NCI-H748 (cell line): ENCODE measurements at regions not wholly inside any gene's neighbourhood (a gene's known extent, or its start where the extent isn't known, plus 50 kb on each side); places are given as distances from the start of the nearest gene placed in this dataset.

Source experiments
- DNase-seq: peaks from one replicate; lab custom pipeline; 2025; ENCODE audit not compliant: unreplicated experiment; lab: John Stamatoyannopoulos, UW

DNA sequence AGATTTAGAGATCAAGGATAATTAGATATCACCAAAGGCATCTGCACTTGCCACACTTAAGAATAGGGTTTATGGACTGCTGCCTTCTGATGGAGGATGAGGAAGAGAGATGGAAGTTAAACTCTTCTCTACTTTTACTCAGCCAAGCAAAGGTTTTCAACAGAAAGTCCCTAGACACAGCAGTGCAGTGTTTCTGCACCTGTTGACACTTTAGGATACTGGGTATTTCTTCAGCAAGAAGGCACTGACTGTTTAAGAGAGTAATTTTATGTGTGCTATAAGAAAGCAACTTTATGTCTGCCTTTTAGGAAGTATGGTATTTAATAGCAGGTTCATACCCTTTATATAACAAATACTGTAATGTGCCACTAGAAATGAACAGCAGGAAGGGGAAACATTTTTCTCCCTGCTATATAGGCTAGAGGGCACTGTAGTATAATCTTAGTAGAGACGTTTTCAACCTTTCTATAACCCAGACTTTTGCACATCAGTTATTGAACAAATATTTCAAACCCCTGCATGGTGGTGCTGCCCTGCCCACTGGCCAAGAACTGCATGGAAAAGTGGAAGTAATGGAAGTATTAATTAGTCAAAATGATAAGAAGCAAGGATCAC lies 225.0 kb upstream of the GRIP1 start:
- peak; percentile 7 for DNase-seq

DNA sequence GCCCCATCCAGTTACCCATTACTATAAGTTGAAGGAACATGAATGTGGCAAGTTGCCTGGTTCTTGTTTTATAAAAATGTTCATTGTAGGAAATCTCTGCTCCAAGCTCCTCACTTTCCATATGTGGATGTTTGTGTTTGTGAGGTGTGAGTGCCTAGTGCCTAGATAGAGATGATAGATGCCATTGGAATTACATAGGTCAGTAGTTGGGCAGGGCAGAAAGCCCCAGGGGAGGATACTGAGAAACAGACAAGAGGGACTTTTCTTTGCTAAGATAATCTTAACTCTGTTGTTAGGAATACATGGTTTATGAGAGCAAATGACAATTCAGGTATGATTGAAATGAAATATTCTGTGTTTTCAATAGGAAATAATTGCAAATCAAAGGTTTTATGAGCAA lies 226.3 kb upstream of the GRIP1 start:
- no peak for DNase-seq

DNA sequence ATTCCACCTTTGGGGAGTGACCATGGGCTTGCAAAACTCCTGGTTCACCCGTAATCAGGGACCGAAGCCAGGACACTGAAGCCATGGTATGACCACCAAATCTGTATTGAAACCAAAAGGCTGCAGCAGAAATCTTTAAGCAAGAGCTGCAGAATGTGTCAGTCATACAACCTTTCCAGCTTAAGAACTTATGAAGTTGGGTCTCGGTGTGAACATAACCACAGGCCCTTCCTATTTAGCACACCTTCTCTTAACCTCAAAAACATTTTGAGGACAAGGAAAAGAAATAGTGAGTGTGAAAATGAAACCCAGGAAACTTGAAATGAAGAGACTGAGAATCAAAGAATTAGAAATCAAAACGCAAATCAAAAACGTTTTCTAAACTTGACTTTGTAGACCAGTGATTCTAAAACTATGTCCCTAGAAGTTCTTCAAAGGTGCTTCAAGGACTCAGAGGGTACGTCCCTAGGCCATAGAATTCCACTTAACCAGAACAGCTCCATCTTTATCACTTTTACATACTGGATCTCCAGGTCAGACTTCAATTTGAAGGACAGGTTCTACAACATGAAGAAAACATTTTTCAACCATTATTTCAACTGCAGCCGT lies 231.6 kb upstream of the GRIP1 start:
- no peak for DNase-seq

DNA sequence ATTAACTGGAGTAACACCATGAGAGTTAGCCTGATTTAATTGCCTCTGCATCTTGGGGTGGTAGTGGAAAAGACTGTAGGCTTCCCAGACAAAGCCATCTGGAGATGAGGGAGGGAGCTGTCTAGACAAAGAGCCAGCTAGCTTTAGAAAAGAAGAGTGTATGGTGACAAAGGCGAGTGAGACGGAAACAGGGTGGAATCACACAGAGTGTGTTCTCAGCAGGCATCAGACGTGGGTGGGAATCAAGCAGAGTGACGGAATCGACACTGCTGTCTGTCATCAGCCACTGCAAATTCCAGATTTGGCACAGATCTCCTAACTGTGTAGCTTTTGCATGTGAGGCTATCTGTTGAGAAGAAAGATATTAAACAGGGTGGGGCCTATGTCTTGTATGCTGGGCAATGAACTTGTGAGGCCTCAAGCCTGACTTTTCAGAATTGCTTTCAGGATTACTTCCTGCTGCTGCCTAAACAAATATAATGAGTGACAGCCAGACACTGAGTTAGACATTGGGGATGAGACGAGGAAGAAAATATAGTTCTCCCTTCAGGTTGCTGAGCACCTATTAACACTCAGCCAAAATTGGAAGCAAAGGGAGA lies 236.5 kb upstream of the GRIP1 start:
- no peak for DNase-seq

DNA sequence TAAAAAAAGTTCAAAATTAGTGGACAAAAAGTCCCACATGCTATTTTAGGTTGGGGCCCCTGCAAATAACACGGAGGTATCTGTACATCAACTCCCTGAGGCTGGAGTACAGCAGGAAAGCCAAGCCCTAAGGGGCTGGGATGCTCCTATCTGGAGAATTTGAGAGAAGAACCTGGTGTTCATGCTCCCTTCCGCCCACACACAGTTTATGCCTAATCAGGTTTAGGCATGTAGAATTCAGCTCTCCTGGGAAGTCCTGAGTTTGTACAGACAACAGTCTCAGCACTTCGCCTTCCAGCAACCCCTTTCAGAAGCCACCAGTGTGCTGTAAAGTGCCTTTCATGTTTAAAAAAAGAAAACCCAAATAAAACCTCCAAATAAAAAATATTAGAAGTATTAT lies 237.3 kb upstream of the GRIP1 start:
- DNase-seq = no peak

DNA sequence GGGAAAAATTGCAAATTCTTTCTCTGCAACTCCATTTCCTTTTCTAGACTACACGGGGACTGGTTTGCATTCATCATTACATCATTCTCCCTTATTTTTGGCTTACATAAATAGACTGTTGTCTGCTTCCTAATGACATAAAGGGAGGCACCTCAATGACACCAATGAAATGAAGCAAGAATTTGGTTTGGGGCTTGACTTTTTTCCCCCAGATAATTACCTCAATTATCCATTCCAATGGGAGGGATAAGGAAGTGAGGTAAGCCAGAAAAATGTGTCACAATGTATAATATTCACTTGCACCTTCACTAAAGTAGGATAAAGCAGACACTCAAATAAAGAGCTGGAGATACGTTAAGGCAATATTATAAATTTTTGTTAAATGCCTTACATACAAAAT lies 240.6 kb upstream of the GRIP1 start:
- no peak for DNase-seq

DNA sequence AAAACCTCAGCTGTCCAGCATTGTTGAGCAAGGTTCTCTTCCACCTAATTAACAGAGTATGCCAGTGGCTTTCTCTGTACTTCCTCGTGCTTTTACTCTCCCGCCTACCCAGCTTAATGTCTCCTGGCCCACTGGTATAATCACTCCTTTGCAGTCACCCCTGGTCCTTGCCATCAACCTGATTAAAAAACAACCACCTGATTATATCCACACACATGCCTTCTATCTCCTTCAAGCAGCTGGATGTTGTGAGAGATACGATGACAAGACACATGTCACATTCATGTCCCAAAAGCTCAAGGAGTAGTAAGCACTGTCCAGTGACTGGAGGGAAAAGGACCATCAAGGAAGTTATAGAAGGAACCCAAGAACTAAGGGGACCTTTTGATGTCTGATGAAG lies 241.3 kb upstream of the GRIP1 start:
- no peak for DNase-seq

DNA sequence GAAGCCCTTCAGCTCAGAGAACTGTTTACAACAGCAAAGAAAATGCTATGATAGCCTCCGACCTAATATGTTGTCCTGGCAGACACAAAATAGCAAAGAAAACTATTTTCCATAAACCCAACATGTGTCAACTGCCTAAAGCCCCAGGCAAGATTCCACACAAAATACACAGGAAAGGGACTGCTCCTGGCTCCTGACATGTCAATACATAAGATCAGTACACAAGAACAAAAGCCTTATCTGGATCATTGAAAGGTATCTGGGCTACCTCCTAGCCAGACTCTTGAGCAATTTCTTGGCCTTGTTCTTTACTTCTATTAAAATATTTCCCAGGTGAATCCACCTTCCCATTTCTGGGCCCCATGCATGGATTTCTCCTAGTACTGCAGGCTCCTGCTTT lies 242.3 kb upstream of the GRIP1 start:
- DNase-seq = no peak

DNA sequence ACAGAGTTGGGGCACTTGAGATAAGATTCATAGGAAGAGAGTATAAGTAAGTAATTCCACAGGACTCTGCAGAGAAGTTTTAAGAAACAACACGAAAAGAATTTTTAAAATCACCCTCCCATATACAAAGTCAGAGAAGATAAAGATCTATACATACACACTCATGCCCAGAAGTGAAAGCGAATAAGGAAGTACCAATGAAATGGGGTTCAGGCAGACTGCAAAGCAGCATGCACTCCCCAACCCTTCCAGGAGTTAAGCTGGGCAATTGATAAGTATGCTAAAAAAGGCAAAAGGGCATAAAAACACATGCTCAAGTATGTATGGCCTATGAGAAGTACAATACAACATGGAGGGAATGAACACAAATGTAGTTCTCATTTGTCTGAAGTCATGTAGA lies 246.2 kb upstream of the GRIP1 start:
- DNase-seq = no peak

DNA sequence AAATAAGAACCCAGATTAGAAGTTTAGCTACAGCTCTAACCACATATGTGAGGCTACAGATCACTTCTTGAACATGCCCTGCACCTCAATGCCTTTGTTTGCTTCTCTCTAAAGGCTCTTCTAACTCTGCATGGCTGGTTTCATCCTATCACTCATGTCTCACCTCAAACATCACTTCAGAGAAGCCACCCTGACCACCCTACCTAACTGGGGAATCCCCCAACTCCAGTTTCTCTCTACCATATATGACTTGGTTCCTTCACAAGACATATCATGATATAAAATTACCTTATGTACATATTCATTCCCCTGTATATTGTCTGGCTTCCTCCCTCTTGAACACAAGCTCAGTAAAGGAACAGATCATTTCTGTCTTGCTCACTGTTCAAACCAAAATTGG lies 250.2 kb upstream of the GRIP1 start:
- no peak for DNase-seq

DNA sequence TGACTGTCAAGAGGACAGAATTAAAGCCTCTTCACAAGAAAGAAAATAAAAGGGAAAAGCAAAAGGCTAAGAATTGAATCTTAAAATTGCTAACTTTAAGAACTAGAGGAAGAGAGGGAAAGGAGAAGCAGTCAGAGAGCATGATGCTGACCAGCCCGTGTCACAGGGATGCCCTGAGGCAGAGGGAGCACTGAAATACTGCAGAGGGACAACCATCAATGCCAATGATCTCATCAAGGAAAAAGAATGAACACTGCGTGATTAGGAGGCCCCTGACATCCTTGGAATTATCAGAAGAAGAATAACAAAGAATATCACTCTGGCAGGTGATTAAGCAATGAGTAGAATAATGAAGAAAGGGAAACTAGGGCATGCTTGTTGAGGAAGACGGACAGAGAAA lies 252.2 kb upstream of the GRIP1 start:
- DNase-seq = no peak

DNA sequence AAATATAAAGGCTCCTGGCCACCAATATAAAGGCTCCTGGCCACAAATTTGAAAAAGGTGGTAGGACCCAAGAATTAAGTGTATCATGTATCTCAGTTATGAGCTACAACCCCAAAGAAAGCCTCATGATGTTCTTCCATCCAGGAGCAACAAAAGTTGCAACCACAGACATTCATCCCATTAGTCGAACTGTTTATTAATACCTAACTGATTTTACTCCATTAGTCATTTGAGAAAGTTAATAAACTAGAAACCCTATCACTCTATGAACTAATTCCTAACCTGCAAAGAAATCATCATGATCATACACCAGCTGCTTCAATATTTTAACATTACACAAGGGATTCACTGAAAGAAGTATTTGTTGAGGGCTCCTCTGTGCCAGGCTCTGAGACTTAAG lies 253.2 kb upstream of the GRIP1 start:
- DNase-seq = no peak

DNA sequence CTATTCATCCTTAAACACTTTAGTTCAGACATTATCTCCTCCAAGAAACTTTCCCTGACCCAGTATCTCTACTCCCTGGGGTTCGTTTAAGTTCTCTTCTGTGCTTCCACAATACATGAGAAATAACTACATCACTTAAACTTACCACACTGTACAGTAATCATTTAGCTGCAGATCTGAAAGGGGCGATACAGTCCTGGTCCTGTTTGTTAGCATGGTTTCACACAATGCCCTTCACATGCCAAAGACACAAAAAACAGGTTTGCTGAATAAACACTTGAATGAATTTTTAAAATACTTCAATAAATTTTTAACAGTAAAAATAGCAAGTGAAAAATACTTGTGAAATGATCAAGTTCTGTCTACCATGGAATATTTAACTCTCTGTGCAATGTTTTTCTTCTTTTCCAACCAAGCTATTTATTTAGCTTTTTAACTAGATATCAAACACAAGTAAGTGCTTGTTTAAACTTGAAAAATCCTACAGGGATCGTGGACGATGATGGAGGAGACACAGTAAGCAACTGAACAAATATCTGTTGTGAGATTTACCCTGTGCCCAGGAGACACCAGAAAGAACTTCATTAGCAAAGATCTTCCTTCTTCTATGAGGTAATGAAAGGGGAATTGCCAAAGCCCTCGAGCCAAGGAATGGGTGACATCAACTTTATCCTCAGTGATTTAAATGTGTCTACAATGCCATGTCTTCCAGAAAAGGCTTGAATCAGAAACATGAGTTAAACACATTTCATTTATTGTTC lies 255.6 kb upstream of the GRIP1 start:
- no peak for DNase-seq

DNA sequence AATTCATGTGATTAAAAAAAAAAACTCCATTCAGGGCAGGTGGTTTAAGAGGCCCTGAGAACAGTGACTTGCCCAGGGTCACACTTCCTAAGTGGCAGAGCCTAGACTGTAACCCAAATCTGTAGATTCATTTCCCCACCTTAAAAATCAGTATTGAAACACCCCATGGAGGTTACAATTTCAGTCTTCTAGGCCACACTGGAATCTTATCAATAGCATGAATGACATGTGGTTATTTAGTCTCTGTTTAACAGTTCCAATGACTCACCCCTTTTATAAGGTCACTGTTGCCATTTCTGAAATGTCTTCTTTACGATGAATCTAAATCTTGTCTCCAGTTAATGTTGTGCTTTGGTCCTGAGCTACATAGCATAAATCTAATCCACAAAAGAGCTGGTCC lies 262.3 kb upstream of the GRIP1 start:
- no peak for DNase-seq

DNA sequence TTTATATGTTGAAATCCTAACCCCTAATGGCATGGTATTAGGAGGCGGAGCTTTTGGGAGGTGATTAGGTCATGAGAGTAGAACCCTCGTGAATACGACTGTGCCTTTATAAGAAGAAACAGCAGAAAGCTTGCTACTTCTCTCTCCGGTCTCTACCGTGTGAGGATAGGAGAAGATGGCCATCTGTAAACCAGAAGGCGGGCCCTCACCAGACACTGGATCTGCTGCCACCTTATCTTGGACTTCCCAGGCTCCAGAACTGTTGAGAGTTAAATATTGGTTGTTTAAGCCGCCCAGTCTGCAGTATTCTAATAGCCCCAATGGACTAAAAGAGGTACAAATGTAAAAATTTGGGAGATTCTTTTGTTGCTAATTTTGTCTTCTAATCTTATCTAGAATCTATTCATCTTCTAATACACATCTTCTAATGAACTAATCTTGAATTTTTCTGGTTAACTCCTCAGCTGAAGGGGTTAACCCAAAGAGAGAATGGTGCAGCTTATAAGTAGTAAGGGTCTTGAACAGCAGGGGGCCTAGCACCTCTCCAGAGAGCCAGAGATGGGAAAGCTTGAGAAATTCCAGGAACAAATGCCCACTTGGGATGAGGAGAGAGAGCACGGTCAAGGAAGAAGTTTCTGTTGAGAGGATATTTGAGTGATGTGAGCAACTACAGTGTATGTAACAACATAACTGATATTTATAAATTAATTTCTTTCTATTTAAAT lies 264.0 kb upstream of the GRIP1 start:
- DNase-seq = no peak

DNA sequence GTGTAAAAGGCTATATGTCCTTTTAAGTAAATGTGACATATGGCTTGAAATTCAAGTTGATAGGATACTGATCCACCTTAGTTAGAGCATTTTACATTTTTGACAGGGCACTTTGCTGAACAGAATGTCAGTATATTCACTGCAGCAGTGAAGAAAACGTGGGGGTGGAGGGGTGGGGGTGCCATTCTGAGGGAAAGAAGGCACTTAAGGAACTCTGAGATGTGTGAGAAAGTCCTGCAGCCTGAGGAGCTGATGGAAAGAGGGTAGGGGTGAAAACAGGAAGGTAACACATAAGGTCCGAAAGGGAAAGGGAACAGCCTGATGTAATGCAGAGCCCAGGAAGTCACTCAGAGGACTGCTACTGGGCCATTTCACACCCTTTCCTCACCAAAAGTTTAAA lies 265.5 kb upstream of the GRIP1 start:
- DNase-seq = no peak

DNA sequence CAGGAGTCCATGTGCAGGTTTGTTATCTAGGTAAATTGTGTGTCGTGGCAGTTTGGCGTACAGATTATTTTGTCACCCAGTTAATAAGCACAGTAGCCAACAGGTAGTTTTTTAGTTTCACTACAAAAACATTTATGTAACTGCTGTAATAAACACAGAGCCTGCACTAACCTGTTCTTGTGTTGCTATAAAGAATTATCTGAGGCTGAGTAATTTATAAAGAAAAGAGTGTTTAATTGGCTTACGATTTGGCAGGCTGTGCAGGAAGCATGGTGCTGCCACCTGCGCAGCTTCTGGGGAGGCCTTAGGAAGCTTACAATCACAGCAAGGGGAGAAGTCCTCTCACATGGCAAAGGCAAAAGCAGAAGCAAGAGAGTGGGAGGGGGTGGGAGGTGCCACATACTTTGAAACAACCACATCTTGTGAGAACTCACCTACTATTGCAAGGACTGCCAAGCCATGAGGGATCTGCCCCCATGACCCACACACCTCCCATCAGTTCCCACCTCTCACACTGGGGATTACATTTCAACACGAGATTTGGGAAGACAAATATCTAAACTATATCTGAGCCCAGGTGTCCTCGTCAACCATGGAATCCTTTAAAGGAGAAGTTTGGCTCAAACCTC lies 266.4 kb upstream of the GRIP1 start:
- no peak for DNase-seq

DNA sequence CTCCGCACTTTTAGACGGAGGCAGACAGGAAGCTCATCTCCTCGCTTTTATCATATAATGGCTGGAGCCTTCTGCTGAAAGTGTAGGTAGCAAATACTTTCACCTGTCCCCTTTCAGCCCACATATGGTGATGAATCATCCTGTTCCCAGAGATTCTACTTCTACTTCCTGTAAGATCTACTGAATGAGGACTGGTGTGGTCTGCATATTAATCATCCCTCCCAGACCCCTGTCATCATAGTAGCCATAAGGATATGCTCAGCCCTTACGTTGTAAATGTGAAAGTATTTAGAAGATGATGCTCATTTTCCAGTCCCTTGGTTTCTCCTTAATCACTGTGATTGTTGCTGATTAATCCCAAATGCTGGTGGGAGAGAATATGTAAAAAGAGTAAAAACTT lies 268.2 kb upstream of the GRIP1 start:
- DNase-seq = no peak

DNA sequence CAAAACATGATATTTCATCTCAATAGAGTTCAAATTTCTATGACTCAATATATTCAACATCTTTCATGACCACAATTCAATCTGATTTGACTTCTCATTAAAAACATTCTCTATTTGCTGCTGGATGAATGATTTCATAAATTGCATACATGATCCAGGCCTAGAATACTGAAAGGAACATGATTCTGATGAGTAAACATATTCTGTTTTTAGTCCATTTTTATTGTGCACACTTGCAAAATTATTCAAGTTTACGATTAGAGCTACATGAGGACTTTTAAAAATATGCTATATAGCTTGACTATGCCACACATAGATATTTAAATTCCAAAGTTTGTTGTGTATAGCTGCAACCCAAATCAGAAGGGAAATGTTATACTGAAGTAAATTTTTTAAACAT lies 273.8 kb upstream of the GRIP1 start:
- DNase-seq = no peak

DNA sequence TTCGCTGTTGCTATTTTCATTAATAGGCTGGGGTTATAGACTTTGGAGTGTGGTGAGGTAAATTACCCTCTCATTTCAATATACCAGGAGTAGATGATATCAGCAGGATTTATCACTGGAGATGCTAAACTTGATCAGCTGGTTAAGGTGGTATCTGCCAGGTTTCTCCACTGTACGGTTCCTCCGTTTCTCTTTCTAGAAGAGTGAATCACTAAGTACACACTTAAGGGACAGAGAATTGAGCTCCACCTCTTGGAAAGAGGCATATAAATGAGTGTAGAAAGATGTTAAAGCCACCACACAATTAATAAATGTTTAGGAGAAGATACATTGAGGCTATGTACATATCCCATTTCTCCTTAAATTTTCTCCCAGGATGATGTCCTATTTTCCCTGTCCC lies 277.4 kb upstream of the GRIP1 start:
- no peak for DNase-seq

DNA sequence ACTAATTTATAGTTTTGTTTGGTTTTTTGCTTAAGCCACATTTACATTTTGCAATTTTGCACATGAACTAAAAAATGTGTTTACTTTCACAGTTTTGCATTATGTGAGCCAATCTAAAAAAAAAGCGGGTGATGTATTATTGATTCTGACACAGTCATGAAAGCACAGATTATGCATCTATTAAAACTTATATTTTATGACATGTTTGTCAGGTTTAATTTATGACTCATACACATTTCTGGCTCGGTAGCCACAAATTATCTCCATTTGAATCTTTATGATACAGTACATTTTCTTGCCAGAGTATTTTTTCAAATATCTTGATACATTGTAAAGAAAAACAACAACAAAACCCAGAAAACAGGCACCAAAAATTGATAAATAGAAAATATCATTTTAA lies 280.4 kb upstream of the GRIP1 start:
- no peak for DNase-seq
